CD4-positive, alpha-beta T cell (primary cell): ENCODE measurements at regions not wholly inside any gene's neighbourhood (a gene's known extent, or its start where the extent isn't known, plus 50 kb on each side); places are given as distances from the start of the nearest gene placed in this dataset.

Source experiments
- ATAC-seq: fragments of 200-7000 bp; cut with Tn5 transposase; one replicate; pipeline ENCODE4 v1.10.0; 2022; ENCODE audit warnings: mild to moderate bottlenecking; ENCODE audit not compliant: poor library complexity
- CTCF ChIA-PET: fragments of 350-600 bp; sonication (Branson Sonifier 250); formaldehyde crosslinking; loops from one replicate; lab custom pipeline; 2021; ENCODE audit warnings: antibody characterized with exemption, inconsistent platforms; lab: Charles Lee
- POLR2A ChIA-PET: fragments of 350-600 bp; sonication (Branson Sonifier 250); formaldehyde crosslinking; loops from one replicate; lab custom pipeline; 2021; ENCODE audit warnings: antibody characterized with exemption, inconsistent platforms; lab: Charles Lee
- DNase-seq, 14 experiments: peaks; one replicate each; pipeline ENCODE4 v3.0.0-alpha.2; 2013 to 2020; ENCODE audit warnings: mixed read lengths in 2 of 14
- H3K27ac ChIP-seq, 2 donors: one replicate each; pipeline versions ENCODE4 v1.5.1 to v1.7.0; 2013; ENCODE audit warnings: low read length in 2 of 2, low read depth in 1 of 2, mild to moderate bottlenecking in 1 of 2
- H3K27me3 ChIP-seq, 2 experiments: 1 replicate in 1 of 2; 2 replicates in 1 of 2; pipeline versions ENCODE4 v1.6.1 to v1.7.0; 2013; ENCODE audit warnings: low read length in 2 of 2, control low read depth in 1 of 2, mild to moderate bottlenecking in 1 of 2, moderate library complexity in 1 of 2; ENCODE audit not compliant: insufficient read depth in 2 of 2, control insufficient read depth in 1 of 2
- H3K36me3 ChIP-seq: one replicate; pipeline ENCODE4 v1.6.1; 2013; ENCODE audit warnings: low read length, control low read depth; ENCODE audit not compliant: insufficient read depth
- H3K4me1 ChIP-seq: one replicate; pipeline ENCODE4 v1.6.1; 2013; ENCODE audit warnings: low read length, control low read depth; ENCODE audit not compliant: insufficient read depth
- H3K4me3 ChIP-seq: one replicate; pipeline ENCODE4 v1.5.1; 2013; ENCODE audit warnings: mild to moderate bottlenecking, low read length, moderate library complexity
- H3K9me3 ChIP-seq, 2 experiments: 1 replicate in 1 of 2; 2 replicates in 1 of 2; pipeline versions ENCODE4 v1.6.1 to v1.7.0; 2013; ENCODE audit warnings: low read length in 2 of 2, mild to moderate bottlenecking in 2 of 2, control low read depth in 1 of 2, moderate library complexity in 1 of 2; ENCODE audit not compliant: control insufficient read depth in 1 of 2, insufficient read depth in 1 of 2
- H3K27ac Mint-ChIP-seq: one replicate; pipeline ENCODE4 v1.8.0; 2020; ENCODE audit warnings: mixed read lengths
- H3K27me3 Mint-ChIP-seq: one replicate; pipeline ENCODE4 v1.8.0; 2021; ENCODE audit warnings: mixed read lengths
- H3K36me3 Mint-ChIP-seq: one replicate; pipeline ENCODE4 v1.8.0; 2021; ENCODE audit warnings: low read depth, mixed read lengths
- H3K4me1 Mint-ChIP-seq: one replicate; pipeline ENCODE4 v1.8.0; 2021; ENCODE audit warnings: low read depth, mixed read lengths
- H3K4me3 Mint-ChIP-seq: one replicate; pipeline ENCODE4 v1.8.0; 2020; ENCODE audit warnings: mild to moderate bottlenecking, mixed read lengths
- H3K9me3 Mint-ChIP-seq: one replicate; pipeline ENCODE4 v1.8.0; 2020; ENCODE audit warnings: mixed read lengths
- CTCF ChIP-seq: fragments of 200-600 bp; IDR thresholded peaks from one replicate; pipeline ENCODE4 v1.8.0; 2022; ENCODE audit warnings: antibody characterized with exemption, mild to moderate bottlenecking
- intact Hi-C, 2 experiments: fragments of 100-400 bp; cut with DNase I in 1 of 2; cut with micrococcal nuclease in 1 of 2; formaldehyde crosslinking; loops; one replicate each; pipeline versions ENCODE4 v1.15.1 to v1.9.0; 2023 to 2025; cut with DNase I, micrococcal nuclease

DNA sequence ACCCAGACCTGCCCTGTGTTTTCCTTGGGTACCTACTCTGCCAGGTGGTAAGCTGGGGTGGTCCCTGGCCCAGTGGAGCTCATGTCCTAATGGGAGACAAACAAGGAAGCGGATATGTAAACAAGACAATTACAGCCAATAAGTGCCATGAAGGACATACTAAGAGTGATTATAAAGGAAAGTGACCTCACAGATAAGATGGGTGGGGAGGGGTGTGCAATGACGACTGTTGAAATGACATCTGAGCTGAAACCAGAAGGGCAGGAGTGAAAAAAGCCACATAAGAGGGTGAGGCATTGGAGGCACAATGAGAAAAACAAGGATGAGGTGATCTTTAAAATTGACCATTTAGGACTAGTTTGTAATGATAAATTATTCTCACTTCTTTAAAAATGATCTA, 336.2 kb upstream of the IL12A start:
- ChIA-PET POLR2A (no interaction called here), CTCF (no interaction called here)
- Mint-ChIP-seq H3K4me3 (no peak overlapping the region), H3K27me3 (no peaks in the 10 kb centered on the region), H3K9me3 (no peaks in the 10 kb centered on the region), H3K27ac (no peak overlapping the region), H3K36me3 (no peaks in the 10 kb centered on the region), H3K4me1 (no peaks in the 10 kb centered on the region)
- no peak for ATAC-seq
- Histone ChIP-seq H3K27me3 (no peaks in the 10 kb centered on the region), H3K4me3 (no peak overlapping the region), H3K4me1 (no peaks in the 10 kb centered on the region), H3K27ac (no peak overlapping the region), H3K9me3 (no peaks in the 10 kb centered on the region), H3K36me3 (no peaks in the 10 kb centered on the region)
- no peak for DNase-seq
- no peak for TF ChIP-seq CTCF
- intact Hi-C loops: no loop called here

GRCh38 chr3:159654183-159655134, 334.2 kb upstream of the IL12A start:
- POLR2A ChIA-PET: no interaction called here
- H3K27ac Mint-ChIP-seq: no peak overlapping the region

GRCh38 chr3:159655202-159655601, 333.4 kb upstream of the IL12A start:
- no peak for TF ChIP-seq CTCF
- H3K4me3 Mint-ChIP-seq: no peak overlapping the region
- POLR2A ChIA-PET: no interaction called here
- no peaks in the 10 kb centered on the region for H3K27me3 Mint-ChIP-seq
- H3K4me1 Mint-ChIP-seq: no peaks in the 10 kb centered on the region
- ATAC-seq (no peak), DNase-seq (no peak)
- intact Hi-C loops: no loop called here
- Histone ChIP-seq H3K27me3 (no peaks in the 10 kb centered on the region), H3K36me3 (no peaks in the 10 kb centered on the region), H3K9me3 (no peaks in the 10 kb centered on the region), H3K4me3 (no peak overlapping the region), H3K4me1 (no peaks in the 10 kb centered on the region), H3K27ac (no peak overlapping the region)
- no peak overlapping the region for H3K27ac Mint-ChIP-seq
- H3K36me3 Mint-ChIP-seq: no peaks in the 10 kb centered on the region
- CTCF ChIA-PET: no interaction called here
- no peaks in the 10 kb centered on the region for H3K9me3 Mint-ChIP-seq

More at GRCh38 chr3:159654183-159655134, 334.2 kb upstream of the IL12A start:
- Mint-ChIP-seq H3K36me3 (no peaks in the 10 kb centered on the region), H3K4me3 (no peak overlapping the region), H3K9me3 (no peaks in the 10 kb centered on the region), H3K27me3 (no peaks in the 10 kb centered on the region), H3K4me1 (no peaks in the 10 kb centered on the region)
- CTCF ChIA-PET: no interaction called here
- Histone ChIP-seq H3K4me3 (no peak overlapping the region), H3K27ac (no peak overlapping the region), H3K27me3 (no peaks in the 10 kb centered on the region), H3K9me3 (no peaks in the 10 kb centered on the region), H3K36me3 (no peaks in the 10 kb centered on the region), H3K4me1 (no peaks in the 10 kb centered on the region)
- ATAC-seq (no peak), DNase-seq (no peak)
- intact Hi-C loops: no loop called here
- no peak for TF ChIP-seq CTCF
